DMS 273 treated with DMSO at 0.1 percent for 48 hours (cell line): ENCODE measurements at regions not wholly inside any gene's neighbourhood (a gene's known extent, or its start where the extent isn't known, plus 50 kb on each side); places are given as distances from the start of the nearest gene placed in this dataset.
"Not testable (repeated sequence)": the region's sequence is repeated elsewhere in the genome, so short reads cannot be mapped to it uniquely, and the experiment has no call there.

ENCODE experiments used
- DNase-seq: peaks from one replicate; lab custom pipeline; 2025; lab: John Stamatoyannopoulos, UW

DNA sequence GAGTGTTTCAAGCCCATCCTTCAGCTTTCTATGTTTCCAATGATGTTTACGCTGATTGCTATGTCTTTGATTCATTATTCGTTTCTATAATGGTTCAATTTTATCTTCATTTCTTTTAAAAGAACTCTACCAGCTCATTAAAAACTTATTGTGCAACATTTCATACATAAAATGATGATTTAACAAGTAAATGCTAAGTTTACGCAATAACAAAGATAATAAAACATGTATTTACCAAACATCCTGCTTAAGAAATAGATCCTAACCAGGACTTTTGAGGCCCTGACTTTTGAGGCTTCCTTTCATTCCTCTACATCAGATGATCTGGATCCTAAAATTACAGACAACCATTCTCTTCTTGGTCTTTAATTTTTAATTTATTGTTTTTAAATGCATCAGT lies 86.5 kb upstream of the DLGAP1 start:
- no peak for DNase-seq

GRCh38 chr18:4536447-4536846 lies 81.3 kb upstream of the DLGAP1 start:
- no peak for DNase-seq

GRCh38 chr18:4528405-4528804 lies 73.3 kb upstream of the DLGAP1 start:
- DNase-seq, result no peak

DNA sequence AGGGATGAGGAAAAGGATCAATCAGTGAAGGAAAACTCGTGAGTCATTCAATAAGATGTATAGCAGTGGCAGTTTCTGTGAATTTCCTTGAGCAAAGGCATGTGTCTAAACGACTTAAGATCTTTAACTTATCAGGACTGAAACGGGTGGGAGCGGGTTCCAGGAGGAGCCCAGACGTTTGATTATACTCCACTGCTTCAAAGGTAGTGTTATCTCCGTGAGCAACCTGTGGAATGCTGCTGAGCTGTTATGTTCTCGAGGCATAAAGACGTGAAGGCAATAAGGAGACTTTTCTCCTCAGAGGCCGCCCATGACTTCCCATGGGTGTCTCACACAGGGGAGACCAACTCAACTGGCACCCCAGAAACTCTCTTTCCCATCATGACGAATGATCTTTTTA lies 72.7 kb upstream of the DLGAP1 start:
- not testable (repeated sequence) for DNase-seq

DNA sequence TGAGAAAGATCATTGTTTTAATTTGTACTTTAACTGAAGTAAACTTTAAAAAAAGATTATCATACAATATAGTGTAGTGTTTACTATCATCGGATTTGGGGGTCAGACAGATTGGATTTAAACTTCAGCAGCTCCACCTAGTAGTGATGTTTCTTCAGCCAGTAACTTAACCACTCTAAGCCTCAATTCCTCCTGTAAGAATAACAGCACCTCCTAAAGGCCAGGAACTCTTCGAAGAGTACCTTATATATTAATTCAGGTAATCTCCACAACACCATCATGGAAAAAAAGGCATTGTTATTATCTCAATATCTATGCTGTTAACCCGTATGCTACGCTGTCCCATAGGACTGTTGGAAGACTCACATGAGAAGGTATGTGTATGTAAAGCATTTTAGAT lies 69.0 kb upstream of the DLGAP1 start:
- no peak for DNase-seq

DNA sequence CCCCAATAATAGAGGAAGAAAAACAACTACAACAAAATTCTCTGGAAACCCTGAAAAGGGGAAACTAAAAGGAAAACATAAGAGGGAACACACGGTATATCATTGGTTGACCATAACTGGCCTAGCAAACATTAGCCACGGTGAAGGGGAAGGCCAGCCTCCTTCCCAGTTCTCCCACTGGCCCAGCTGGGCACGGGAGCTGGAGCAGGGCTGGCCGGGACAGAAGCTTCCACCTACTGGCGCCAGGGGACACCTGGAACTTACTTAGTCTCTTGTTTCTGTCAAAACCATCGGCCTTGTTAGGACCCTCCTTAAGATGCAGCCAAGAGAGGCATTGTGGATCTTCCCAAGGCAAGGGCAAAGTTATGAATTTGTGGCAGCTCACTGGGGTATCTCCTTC lies 56.1 kb upstream of the DLGAP1 start:
- no peak for DNase-seq

- DNase-seq, result no peak
These were observed 55.6 kb upstream of the DLGAP1 start for GRCh38 chr18:4510711-4511110.

- no peak for DNase-seq
These were observed 55.1 kb upstream of the DLGAP1 start for GRCh38 chr18:4510160-4510559.
